ENCODE measurements at regions not wholly inside any gene's neighbourhood (a gene's known extent, or its start where the extent isn't known, plus 50 kb on each side); places are given as distances from the start of the nearest gene placed in this dataset.

- no peaks in the 10 kb centered on the region for H3K79me1 ChIP-seq (replicated peaks; ENCODE audit: low read length, poor library complexity, severe bottlenecking)
- no peak overlapping the region for H4K91ac ChIP-seq (ENCODE audit: low read length)
- H3K36me3 ChIP-seq (ENCODE audit: control insufficient read depth in 1 of 2, insufficient read depth in 2 of 2, low read depth in 1 of 2, low read length in 2 of 2): no peaks in the 10 kb centered on the region
- H3K4me1 ChIP-seq (ENCODE audit: control insufficient read depth, insufficient read depth, low read depth, low read length): no peaks in the 10 kb centered on the region
- H4K8ac ChIP-seq (ENCODE audit: low read length): no peak overlapping the region
- H3K23ac ChIP-seq (ENCODE audit: low read length in 2 of 2): no peak overlapping the region
- DNase-seq: no peak
- no peak overlapping the region for H2AFZ ChIP-seq (ENCODE audit: low read depth, low read length)
- no peak overlapping the region for H3K4ac ChIP-seq (ENCODE audit: low read depth in 1 of 2, low read length in 2 of 2)
- no peak overlapping the region for H2BK12ac ChIP-seq (ENCODE audit: low read length in 2 of 2)
- no peak overlapping the region for H3K27ac ChIP-seq (ENCODE audit: low read length, poor library complexity, severe bottlenecking)
- H3K18ac ChIP-seq (ENCODE audit: low read depth in 1 of 2, low read length in 2 of 2): no peak overlapping the region
- no peak overlapping the region for H3K14ac ChIP-seq (ENCODE audit: low read length in 2 of 2)
- H3K4me2 ChIP-seq (ENCODE audit: low read length, poor library complexity, severe bottlenecking): no peak overlapping the region
- no peaks in the 10 kb centered on the region for H3K9me3 ChIP-seq (ENCODE audit: control insufficient read depth, low read length)
- no peak overlapping the region for H2BK120ac ChIP-seq (ENCODE audit: low read depth, low read length)
- no peak overlapping the region for H3K4me3 ChIP-seq (ENCODE audit: insufficient read depth in 1 of 2, low read depth in 1 of 2, low read length in 2 of 2)
- H3K9ac ChIP-seq (ENCODE audit: low read length): no peak overlapping the region
- H2BK15ac ChIP-seq (ENCODE audit: low read depth, poor library complexity, severe bottlenecking): no peak overlapping the region
- H2AK5ac ChIP-seq (ENCODE audit: low read length, severe bottlenecking): no peak overlapping the region
- no peak overlapping the region for H2BK5ac ChIP-seq (ENCODE audit: low read depth, low read length, poor library complexity, severe bottlenecking)
- no peaks in the 10 kb centered on the region for H3K27me3 ChIP-seq (ENCODE audit: control insufficient read depth in 1 of 2, insufficient read depth in 1 of 2, low read length in 2 of 2)
Measured at GRCh38 chr5:101461455-101461854, 558.4 kb upstream of the ST8SIA4 start.

- no peaks in the 10 kb centered on the region for H3K27me3 ChIP-seq (ENCODE audit: control insufficient read depth in 1 of 2, insufficient read depth in 1 of 2, low read length in 2 of 2)
- no peak overlapping the region for H2BK5ac ChIP-seq (ENCODE audit: low read depth, low read length, poor library complexity, severe bottlenecking)
- no peak overlapping the region for H4K91ac ChIP-seq (ENCODE audit: low read length)
- DNase-seq: no peak
- H3K9ac ChIP-seq (ENCODE audit: low read length): no peak overlapping the region
- H2BK12ac ChIP-seq (ENCODE audit: low read length in 2 of 2): no peak overlapping the region
- H4K8ac ChIP-seq (ENCODE audit: low read length): no peak overlapping the region
- H2BK15ac ChIP-seq (ENCODE audit: low read depth, poor library complexity, severe bottlenecking): no peak overlapping the region
- no peak overlapping the region for H3K23ac ChIP-seq (ENCODE audit: low read length in 2 of 2)
- H3K36me3 ChIP-seq (ENCODE audit: control insufficient read depth in 1 of 2, insufficient read depth in 2 of 2, low read depth in 1 of 2, low read length in 2 of 2): no peaks in the 10 kb centered on the region
- H2AFZ ChIP-seq (ENCODE audit: low read depth, low read length): no peak overlapping the region
- H3K4me3 ChIP-seq (ENCODE audit: insufficient read depth in 1 of 2, low read depth in 1 of 2, low read length in 2 of 2): no peak overlapping the region
- no peak overlapping the region for H3K18ac ChIP-seq (ENCODE audit: low read depth in 1 of 2, low read length in 2 of 2)
- H3K9me3 ChIP-seq (ENCODE audit: control insufficient read depth, low read length): no peaks in the 10 kb centered on the region
- H3K27ac ChIP-seq (ENCODE audit: low read length, poor library complexity, severe bottlenecking): no peak overlapping the region
- H3K4me1 ChIP-seq (ENCODE audit: control insufficient read depth, insufficient read depth, low read depth, low read length): no peaks in the 10 kb centered on the region
- H2BK120ac ChIP-seq (ENCODE audit: low read depth, low read length): no peak overlapping the region
- H3K4me2 ChIP-seq (ENCODE audit: low read length, poor library complexity, severe bottlenecking): no peak overlapping the region
- no peaks in the 10 kb centered on the region for H3K79me1 ChIP-seq (replicated peaks; ENCODE audit: low read length, poor library complexity, severe bottlenecking)
- H3K14ac ChIP-seq (ENCODE audit: low read length in 2 of 2): no peak overlapping the region
- H2AK5ac ChIP-seq (ENCODE audit: low read length, severe bottlenecking): no peak overlapping the region
- no peak overlapping the region for H3K4ac ChIP-seq (ENCODE audit: low read depth in 1 of 2, low read length in 2 of 2)
- 83% methylated on average over 2 of the region's 4 CpGs for WGBS
Measured at GRCh38 chr5:101458587-101458986, 555.5 kb upstream of the ST8SIA4 start.

GRCh38 chr5:101455851-101456250, 552.8 kb upstream of the ST8SIA4 start:
- WGBS: no CpG with 5 or more reads among the region's 2 CpGs
- H4K8ac ChIP-seq (ENCODE audit: low read length): no peak overlapping the region
- no peak overlapping the region for H2BK5ac ChIP-seq (ENCODE audit: low read depth, low read length, poor library complexity, severe bottlenecking)
- H2BK15ac ChIP-seq (ENCODE audit: low read depth, poor library complexity, severe bottlenecking): no peak overlapping the region
- no peaks in the 10 kb centered on the region for H3K79me1 ChIP-seq (replicated peaks; ENCODE audit: low read length, poor library complexity, severe bottlenecking)
- H3K14ac ChIP-seq (ENCODE audit: low read length in 2 of 2): no peak overlapping the region
- H3K9ac ChIP-seq (ENCODE audit: low read length): no peak overlapping the region
- H3K4ac ChIP-seq (ENCODE audit: low read depth in 1 of 2, low read length in 2 of 2): no peak overlapping the region
- no peak overlapping the region for H3K27ac ChIP-seq (ENCODE audit: low read length, poor library complexity, severe bottlenecking)
- no peaks in the 10 kb centered on the region for H3K36me3 ChIP-seq (ENCODE audit: control insufficient read depth in 1 of 2, insufficient read depth in 2 of 2, low read depth in 1 of 2, low read length in 2 of 2)
- no peak overlapping the region for H3K23ac ChIP-seq (ENCODE audit: low read length in 2 of 2)
- DNase-seq: no peak
- H3K4me2 ChIP-seq (ENCODE audit: low read length, poor library complexity, severe bottlenecking): no peak overlapping the region
- no peak overlapping the region for H2BK12ac ChIP-seq (ENCODE audit: low read length in 2 of 2)
- H4K91ac ChIP-seq (ENCODE audit: low read length): no peak overlapping the region
- no peaks in the 10 kb centered on the region for H3K4me1 ChIP-seq (ENCODE audit: control insufficient read depth, insufficient read depth, low read depth, low read length)
- H2BK120ac ChIP-seq (ENCODE audit: low read depth, low read length): no peak overlapping the region
- H2AFZ ChIP-seq (ENCODE audit: low read depth, low read length): no peak overlapping the region
- no peak overlapping the region for H3K18ac ChIP-seq (ENCODE audit: low read depth in 1 of 2, low read length in 2 of 2)
- H2AK5ac ChIP-seq (ENCODE audit: low read length, severe bottlenecking): no peak overlapping the region
- peaks cover 7% of the 10 kb centered on the region for H3K9me3 ChIP-seq (ENCODE audit: control insufficient read depth, low read length)
- no peaks in the 10 kb centered on the region for H3K27me3 ChIP-seq (ENCODE audit: control insufficient read depth in 1 of 2, insufficient read depth in 1 of 2, low read length in 2 of 2)
- H3K4me3 ChIP-seq (ENCODE audit: insufficient read depth in 1 of 2, low read depth in 1 of 2, low read length in 2 of 2): no peak overlapping the region

GRCh38 chr5:101455048-101455447, 552.0 kb upstream of the ST8SIA4 start:
- H2BK15ac ChIP-seq (ENCODE audit: low read depth, poor library complexity, severe bottlenecking): no peak overlapping the region
- H3K4ac ChIP-seq (ENCODE audit: low read depth in 1 of 2, low read length in 2 of 2): no peak overlapping the region
- no peak overlapping the region for H3K9ac ChIP-seq (ENCODE audit: low read length)
- H3K27ac ChIP-seq (ENCODE audit: low read length, poor library complexity, severe bottlenecking): no peak overlapping the region
- H3K4me3 ChIP-seq (ENCODE audit: insufficient read depth in 1 of 2, low read depth in 1 of 2, low read length in 2 of 2): no peak overlapping the region
- no peak overlapping the region for H2BK12ac ChIP-seq (ENCODE audit: low read length in 2 of 2)
- H3K4me1 ChIP-seq (ENCODE audit: control insufficient read depth, insufficient read depth, low read depth, low read length): no peaks in the 10 kb centered on the region
- H2BK120ac ChIP-seq (ENCODE audit: low read depth, low read length): no peak overlapping the region
- 85% methylated on average over 1 of the region's 1 CpG for WGBS
- DNase-seq: no peak
- H3K4me2 ChIP-seq (ENCODE audit: low read length, poor library complexity, severe bottlenecking): no peak overlapping the region
- H2AK5ac ChIP-seq (ENCODE audit: low read length, severe bottlenecking): no peak overlapping the region
- H3K36me3 ChIP-seq (ENCODE audit: control insufficient read depth in 1 of 2, insufficient read depth in 2 of 2, low read depth in 1 of 2, low read length in 2 of 2): no peaks in the 10 kb centered on the region
- H4K91ac ChIP-seq (ENCODE audit: low read length): no peak overlapping the region
- no peaks in the 10 kb centered on the region for H3K79me1 ChIP-seq (replicated peaks; ENCODE audit: low read length, poor library complexity, severe bottlenecking)
- H3K27me3 ChIP-seq (ENCODE audit: control insufficient read depth in 1 of 2, insufficient read depth in 1 of 2, low read length in 2 of 2): no peaks in the 10 kb centered on the region
- H2AFZ ChIP-seq (ENCODE audit: low read depth, low read length): no peak overlapping the region
- no peak overlapping the region for H2BK5ac ChIP-seq (ENCODE audit: low read depth, low read length, poor library complexity, severe bottlenecking)
- no peak overlapping the region for H3K14ac ChIP-seq (ENCODE audit: low read length in 2 of 2)
- H3K18ac ChIP-seq (ENCODE audit: low read depth in 1 of 2, low read length in 2 of 2): no peak overlapping the region
- H3K9me3 ChIP-seq (ENCODE audit: control insufficient read depth, low read length): peaks cover 7% of the 10 kb centered on the region
- H3K23ac ChIP-seq (ENCODE audit: low read length in 2 of 2): no peak overlapping the region
- no peak overlapping the region for H4K8ac ChIP-seq (ENCODE audit: low read length)

Measured in mesenchymal stem cell (in vitro differentiated cells and primary cell).